CD4-positive, alpha-beta T cell (primary cell): ENCODE measurements at regions not wholly inside any gene's neighbourhood (a gene's known extent, or its start where the extent isn't known, plus 50 kb on each side); places are given as distances from the start of the nearest gene placed in this dataset.
"Not testable (repeated sequence)": the region's sequence is repeated elsewhere in the genome, so short reads cannot be mapped to it uniquely, and the experiment has no call there.

ENCODE experiments used
- ATAC-seq: fragments of 200-7000 bp; cut with Tn5 transposase; one replicate; pipeline ENCODE4 v1.10.0; 2022; ENCODE audit warnings: mild to moderate bottlenecking; ENCODE audit not compliant: poor library complexity
- CTCF ChIA-PET: fragments of 350-600 bp; sonication (Branson Sonifier 250); formaldehyde crosslinking; loops from one replicate; lab custom pipeline; 2021; ENCODE audit warnings: antibody characterized with exemption, inconsistent platforms; lab: Charles Lee
- POLR2A ChIA-PET: fragments of 350-600 bp; sonication (Branson Sonifier 250); formaldehyde crosslinking; loops from one replicate; lab custom pipeline; 2021; ENCODE audit warnings: antibody characterized with exemption, inconsistent platforms; lab: Charles Lee
- DNase-seq, 14 experiments: peaks; one replicate each; pipeline ENCODE4 v3.0.0-alpha.2; 2013 to 2020; ENCODE audit warnings: mixed read lengths in 2 of 14
- H3K27ac ChIP-seq, 2 donors: one replicate each; pipeline versions ENCODE4 v1.5.1 to v1.7.0; 2013; ENCODE audit warnings: low read length in 2 of 2, low read depth in 1 of 2, mild to moderate bottlenecking in 1 of 2
- H3K27me3 ChIP-seq, 2 experiments: 1 replicate in 1 of 2; 2 replicates in 1 of 2; pipeline versions ENCODE4 v1.6.1 to v1.7.0; 2013; ENCODE audit warnings: low read length in 2 of 2, control low read depth in 1 of 2, mild to moderate bottlenecking in 1 of 2, moderate library complexity in 1 of 2; ENCODE audit not compliant: insufficient read depth in 2 of 2, control insufficient read depth in 1 of 2
- H3K36me3 ChIP-seq: one replicate; pipeline ENCODE4 v1.6.1; 2013; ENCODE audit warnings: low read length, control low read depth; ENCODE audit not compliant: insufficient read depth
- H3K4me1 ChIP-seq: one replicate; pipeline ENCODE4 v1.6.1; 2013; ENCODE audit warnings: low read length, control low read depth; ENCODE audit not compliant: insufficient read depth
- H3K4me3 ChIP-seq: one replicate; pipeline ENCODE4 v1.5.1; 2013; ENCODE audit warnings: mild to moderate bottlenecking, low read length, moderate library complexity
- H3K9me3 ChIP-seq, 2 experiments: 1 replicate in 1 of 2; 2 replicates in 1 of 2; pipeline versions ENCODE4 v1.6.1 to v1.7.0; 2013; ENCODE audit warnings: low read length in 2 of 2, mild to moderate bottlenecking in 2 of 2, control low read depth in 1 of 2, moderate library complexity in 1 of 2; ENCODE audit not compliant: control insufficient read depth in 1 of 2, insufficient read depth in 1 of 2
- H3K27ac Mint-ChIP-seq: one replicate; pipeline ENCODE4 v1.8.0; 2020; ENCODE audit warnings: mixed read lengths
- H3K27me3 Mint-ChIP-seq: one replicate; pipeline ENCODE4 v1.8.0; 2021; ENCODE audit warnings: mixed read lengths
- H3K36me3 Mint-ChIP-seq: one replicate; pipeline ENCODE4 v1.8.0; 2021; ENCODE audit warnings: low read depth, mixed read lengths
- H3K4me1 Mint-ChIP-seq: one replicate; pipeline ENCODE4 v1.8.0; 2021; ENCODE audit warnings: low read depth, mixed read lengths
- H3K4me3 Mint-ChIP-seq: one replicate; pipeline ENCODE4 v1.8.0; 2020; ENCODE audit warnings: mild to moderate bottlenecking, mixed read lengths
- H3K9me3 Mint-ChIP-seq: one replicate; pipeline ENCODE4 v1.8.0; 2020; ENCODE audit warnings: mixed read lengths
- intact Hi-C, 2 experiments: fragments of 100-400 bp; cut with DNase I in 1 of 2; cut with micrococcal nuclease in 1 of 2; formaldehyde crosslinking; loops; one replicate each; pipeline versions ENCODE4 v1.15.1 to v1.9.0; 2023 to 2025; cut with DNase I, micrococcal nuclease
- TF ChIP-seq, protein P1 (sequence below): fragments of 200-600 bp; IDR thresholded peaks from one replicate; pipeline ENCODE4 v1.8.0; 2022; ENCODE audit warnings: antibody characterized with exemption, mild to moderate bottlenecking

DNA sequence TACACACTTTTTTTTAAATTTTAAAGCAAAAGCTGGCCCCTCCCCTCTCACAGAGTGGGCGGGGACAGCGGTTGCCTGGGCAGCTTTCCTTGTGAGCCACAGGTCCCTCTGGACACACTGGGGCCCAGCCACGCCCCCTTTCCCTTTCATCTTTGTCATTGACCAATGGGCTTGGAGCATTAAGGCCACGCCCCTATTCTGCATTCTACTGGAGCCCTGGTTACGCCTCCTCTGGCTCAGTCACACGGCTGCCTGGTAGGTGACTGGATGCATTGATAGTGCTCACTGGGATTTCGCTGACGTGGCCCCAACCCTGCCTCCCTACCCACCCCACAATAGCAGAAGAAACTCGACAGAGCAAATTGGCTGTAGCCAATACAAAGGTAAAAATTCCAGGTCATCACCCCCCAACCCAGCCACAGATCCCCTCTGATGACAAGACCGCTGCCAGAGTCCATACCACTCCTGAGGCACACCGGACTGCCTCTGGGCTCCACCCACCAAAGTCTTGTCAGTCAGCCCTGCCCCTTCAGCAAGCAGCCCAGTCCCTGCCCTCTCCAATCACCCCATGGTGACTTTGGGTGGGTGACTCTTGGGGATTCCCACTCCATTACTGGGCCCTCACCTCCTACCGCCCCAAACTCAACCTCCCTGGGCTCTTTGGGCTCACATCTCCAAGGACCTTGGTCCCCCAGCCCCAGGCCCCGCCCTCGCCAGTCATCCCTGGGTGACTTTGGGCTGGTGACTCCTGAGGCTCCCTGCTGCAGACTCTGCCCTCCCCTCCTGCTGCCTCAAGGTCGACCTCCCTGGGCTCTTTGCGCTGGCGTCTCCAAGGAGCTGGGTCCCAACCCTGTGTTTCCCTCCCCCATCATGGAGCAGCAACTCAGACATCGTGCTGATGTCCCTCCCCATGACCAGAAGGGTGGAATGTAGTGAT lies 112.2 kb upstream of the FAN1 start:
- Mint-ChIP-seq H3K4me3 (no peak overlapping the region), H3K27me3 (peaks cover 5% of the 10 kb centered on the region), H3K4me1 (no peaks in the 10 kb centered on the region), H3K9me3 (no peaks in the 10 kb centered on the region), H3K36me3 (no peaks in the 10 kb centered on the region), H3K27ac (no peak overlapping the region)
- CTCF ChIA-PET = no interaction called here
- no peak for DNase-seq
- H3K9me3 ChIP-seq = no peaks in the 10 kb centered on the region
- no peak for ATAC-seq
- intact Hi-C loops = no loop called here
- no peak overlapping the region for H3K27ac ChIP-seq
- TF ChIP-seq, protein P1, sequence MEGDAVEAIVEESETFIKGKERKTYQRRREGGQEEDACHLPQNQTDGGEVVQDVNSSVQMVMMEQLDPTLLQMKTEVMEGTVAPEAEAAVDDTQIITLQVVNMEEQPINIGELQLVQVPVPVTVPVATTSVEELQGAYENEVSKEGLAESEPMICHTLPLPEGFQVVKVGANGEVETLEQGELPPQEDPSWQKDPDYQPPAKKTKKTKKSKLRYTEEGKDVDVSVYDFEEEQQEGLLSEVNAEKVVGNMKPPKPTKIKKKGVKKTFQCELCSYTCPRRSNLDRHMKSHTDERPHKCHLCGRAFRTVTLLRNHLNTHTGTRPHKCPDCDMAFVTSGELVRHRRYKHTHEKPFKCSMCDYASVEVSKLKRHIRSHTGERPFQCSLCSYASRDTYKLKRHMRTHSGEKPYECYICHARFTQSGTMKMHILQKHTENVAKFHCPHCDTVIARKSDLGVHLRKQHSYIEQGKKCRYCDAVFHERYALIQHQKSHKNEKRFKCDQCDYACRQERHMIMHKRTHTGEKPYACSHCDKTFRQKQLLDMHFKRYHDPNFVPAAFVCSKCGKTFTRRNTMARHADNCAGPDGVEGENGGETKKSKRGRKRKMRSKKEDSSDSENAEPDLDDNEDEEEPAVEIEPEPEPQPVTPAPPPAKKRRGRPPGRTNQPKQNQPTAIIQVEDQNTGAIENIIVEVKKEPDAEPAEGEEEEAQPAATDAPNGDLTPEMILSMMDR = no peak
- no peaks in the 10 kb centered on the region for H3K4me1 ChIP-seq
- no peaks in the 10 kb centered on the region for H3K36me3 ChIP-seq
- no peaks in the 10 kb centered on the region for H3K27me3 ChIP-seq
- no peak overlapping the region for H3K4me3 ChIP-seq
- POLR2A ChIA-PET = no interaction called here

DNA sequence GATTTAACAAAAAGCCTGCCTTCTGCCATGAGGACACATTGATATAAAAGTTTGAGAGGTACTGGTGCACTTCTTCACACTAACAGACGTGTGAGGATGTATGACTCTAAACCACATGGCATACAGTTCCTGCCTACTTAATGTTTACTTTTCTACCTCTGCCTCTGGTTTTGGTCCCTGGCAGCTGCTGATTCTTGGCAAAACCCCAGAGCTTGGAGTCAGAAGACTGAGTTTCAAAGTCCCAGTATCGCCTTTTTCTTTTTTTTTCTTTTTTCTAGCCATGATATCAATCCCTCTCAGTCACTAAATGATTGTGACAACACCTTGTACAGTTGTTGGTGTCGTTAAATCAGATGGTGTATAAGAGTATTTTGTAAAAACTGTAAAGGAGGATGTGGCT lies 110.9 kb upstream of the FAN1 start:
- H3K27me3 Mint-ChIP-seq, CTCF ChIA-PET: not testable (repeated sequence)

DNA sequence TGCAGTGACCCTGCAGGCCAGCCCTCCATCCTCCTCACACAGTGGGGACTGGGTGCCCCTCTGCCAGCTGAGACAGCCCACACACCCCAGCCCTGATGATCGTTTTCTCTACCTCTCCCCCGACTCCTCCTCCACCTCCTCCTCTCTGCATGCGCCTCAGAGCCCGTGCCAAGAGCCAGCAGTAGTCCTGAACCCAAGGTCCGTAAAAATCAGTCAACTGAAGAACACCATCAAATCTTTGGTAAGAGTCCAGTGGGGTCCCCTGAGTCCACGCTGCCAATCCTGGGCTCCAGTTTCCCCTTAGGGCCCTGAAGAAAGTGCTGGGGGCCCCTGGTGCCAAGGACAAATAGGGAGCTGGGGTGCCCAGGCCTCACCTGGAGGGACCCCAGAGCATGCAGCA lies 109.3 kb upstream of the FAN1 start:
- CTCF ChIA-PET = no interaction called here
- intact Hi-C loops = no loop called here
- no peaks in the 10 kb centered on the region for H3K27me3 ChIP-seq
- no peaks in the 10 kb centered on the region for H3K36me3 Mint-ChIP-seq
- DNase-seq = no peak
- no peaks in the 10 kb centered on the region for H3K36me3 ChIP-seq
- no peak overlapping the region for H3K4me3 Mint-ChIP-seq
- no peak overlapping the region for H3K27ac Mint-ChIP-seq
- ATAC-seq = no peak
- no peaks in the 10 kb centered on the region for H3K4me1 Mint-ChIP-seq
- H3K27ac ChIP-seq = no peak overlapping the region
- H3K4me3 ChIP-seq = no peak overlapping the region
- H3K9me3 ChIP-seq = no peaks in the 10 kb centered on the region
- peaks cover 5% of the 10 kb centered on the region for H3K27me3 Mint-ChIP-seq
- no peaks in the 10 kb centered on the region for H3K9me3 Mint-ChIP-seq
- TF ChIP-seq, protein P1 = no peak
- POLR2A ChIA-PET = no interaction called here
- no peaks in the 10 kb centered on the region for H3K4me1 ChIP-seq

More for the DNA sequence above, 110.9 kb upstream of the FAN1 start:
- H3K4me3 Mint-ChIP-seq, H3K36me3 Mint-ChIP-seq, H3K4me1 Mint-ChIP-seq, H3K36me3 ChIP-seq, H3K9me3 Mint-ChIP-seq, H3K27ac Mint-ChIP-seq, H3K4me3 ChIP-seq, H3K4me1 ChIP-seq, DNase-seq, intact Hi-C loops, POLR2A ChIA-PET, H3K9me3 ChIP-seq, H3K27ac ChIP-seq, ATAC-seq, H3K27me3 ChIP-seq: not testable (repeated sequence)

DNA sequence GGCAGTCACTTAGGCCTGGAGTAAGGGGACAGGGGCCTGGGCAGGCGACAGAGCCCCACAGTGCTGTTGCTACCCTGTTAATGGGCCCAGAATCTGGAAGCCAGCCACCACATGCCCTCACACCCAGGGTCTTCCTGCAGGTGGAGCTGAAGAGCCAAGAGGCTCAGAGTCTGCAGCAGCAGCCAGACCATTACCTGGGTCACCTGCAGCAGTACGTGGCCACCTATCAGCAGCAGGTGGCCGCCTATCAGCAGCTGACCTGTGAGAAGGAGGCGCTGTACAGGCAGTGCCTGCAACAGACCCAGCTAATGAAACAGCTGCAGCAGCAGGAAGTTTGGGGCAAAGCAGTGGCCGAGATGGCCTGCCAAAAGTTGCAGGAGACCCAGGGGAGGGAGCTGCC lies 104.2 kb upstream of the FAN1 start:
- H3K27ac ChIP-seq, H3K27ac Mint-ChIP-seq, H3K9me3 Mint-ChIP-seq, H3K4me3 Mint-ChIP-seq, H3K4me3 ChIP-seq, ATAC-seq, H3K27me3 Mint-ChIP-seq, H3K4me1 ChIP-seq, CTCF ChIA-PET, H3K36me3 ChIP-seq, H3K27me3 ChIP-seq, POLR2A ChIA-PET, H3K9me3 ChIP-seq, H3K4me1 Mint-ChIP-seq, H3K36me3 Mint-ChIP-seq: not testable (repeated sequence)
- peak in 1 of 14 experiments; percentile 5 for DNase-seq
- intact Hi-C loops = loop anchor here in 1 of 2 experiments (5.0 kb wide), 1 partner anchor 58 kb away; no protein-coding TSS in a partner anchor

DNA sequence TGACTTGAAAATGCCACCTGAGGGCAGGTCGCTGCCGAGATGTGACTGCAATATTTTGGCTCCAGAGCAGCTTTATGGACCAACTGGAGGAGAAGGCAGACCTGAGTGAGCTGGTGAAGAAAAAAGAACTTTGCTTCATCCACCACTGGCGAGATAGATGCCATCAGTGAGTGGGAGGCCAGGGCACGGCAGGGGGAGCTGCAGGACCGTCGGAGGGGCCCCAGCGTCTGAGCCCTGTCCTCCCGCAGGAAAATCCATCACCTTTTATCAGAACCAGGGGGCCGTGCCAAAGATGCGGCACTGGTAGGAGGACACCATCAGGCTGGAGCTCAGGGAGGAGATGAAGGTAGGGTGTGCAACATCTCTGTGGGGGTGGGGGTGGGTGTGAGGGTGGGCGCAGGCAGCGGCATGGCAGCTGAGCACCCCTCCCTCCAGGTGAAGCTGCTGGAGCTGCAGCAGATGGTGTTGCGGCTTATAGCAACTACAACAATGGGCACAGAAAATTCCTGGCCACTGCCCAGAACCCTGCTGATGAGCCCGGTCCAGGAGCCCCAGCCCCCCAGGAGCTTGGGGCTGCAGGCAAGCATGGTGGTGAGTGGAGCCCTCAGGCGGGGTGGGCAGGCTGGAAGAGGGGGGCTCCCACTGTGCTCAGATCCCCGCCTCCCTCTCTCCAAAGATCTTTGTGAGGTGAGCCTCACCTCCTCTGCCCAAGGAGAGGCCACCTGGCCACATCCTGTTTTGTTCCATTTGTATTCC lies 102.4 kb upstream of the FAN1 start:
- H3K27ac ChIP-seq, H3K4me1 ChIP-seq, H3K9me3 Mint-ChIP-seq, H3K4me3 Mint-ChIP-seq, H3K4me3 ChIP-seq, H3K27ac Mint-ChIP-seq, H3K36me3 Mint-ChIP-seq, ATAC-seq, intact Hi-C loops, H3K36me3 ChIP-seq, H3K27me3 ChIP-seq, H3K27me3 Mint-ChIP-seq, H3K9me3 ChIP-seq, H3K4me1 Mint-ChIP-seq, POLR2A ChIA-PET: not testable (repeated sequence)
- peak in 2 of 14 experiments; percentile 9 to 15 for DNase-seq
- CTCF ChIA-PET = interaction anchor here (0.7 kb wide), 1 partner anchor 328 kb away, joined by 3 read pairs; no protein-coding TSS in a partner anchor
